ENCODE measurements at regions not wholly inside any gene's neighbourhood (a gene's known extent, or its start where the extent isn't known, plus 50 kb on each side); places are given as distances from the start of the nearest gene placed in this dataset.

- no peaks in the 10 kb centered on the region for H3K27me3 ChIP-seq
- peaks cover 0 to 7% (median 0%) of the 10 kb centered on the region in 4 donors for H3K9me3 ChIP-seq
- intact Hi-C loops (cut with DNase I) = no loop called here
- no peak overlapping the region for H3K4me3 ChIP-seq
- H3K27ac ChIP-seq (replicated peaks in 1 of 4) = no peak overlapping the region
- WGBS = 74% methylated on average over 7 of the region's 7 CpGs
- DNase-seq (ENCODE audit: extremely low spot score) = no peak
- no peaks in the 10 kb centered on the region for H3K36me3 ChIP-seq
- no peak for TF ChIP-seq EP300 (IDR thresholded peaks at IDR 0.05)
- no peak for TF ChIP-seq POLR2A (IDR thresholded peaks at IDR 0.05; ENCODE audit: low read depth)
- TF ChIP-seq POLR2AphosphoS5 (IDR thresholded peaks at IDR 0.05) = no peak
- TF ChIP-seq, protein P1, sequence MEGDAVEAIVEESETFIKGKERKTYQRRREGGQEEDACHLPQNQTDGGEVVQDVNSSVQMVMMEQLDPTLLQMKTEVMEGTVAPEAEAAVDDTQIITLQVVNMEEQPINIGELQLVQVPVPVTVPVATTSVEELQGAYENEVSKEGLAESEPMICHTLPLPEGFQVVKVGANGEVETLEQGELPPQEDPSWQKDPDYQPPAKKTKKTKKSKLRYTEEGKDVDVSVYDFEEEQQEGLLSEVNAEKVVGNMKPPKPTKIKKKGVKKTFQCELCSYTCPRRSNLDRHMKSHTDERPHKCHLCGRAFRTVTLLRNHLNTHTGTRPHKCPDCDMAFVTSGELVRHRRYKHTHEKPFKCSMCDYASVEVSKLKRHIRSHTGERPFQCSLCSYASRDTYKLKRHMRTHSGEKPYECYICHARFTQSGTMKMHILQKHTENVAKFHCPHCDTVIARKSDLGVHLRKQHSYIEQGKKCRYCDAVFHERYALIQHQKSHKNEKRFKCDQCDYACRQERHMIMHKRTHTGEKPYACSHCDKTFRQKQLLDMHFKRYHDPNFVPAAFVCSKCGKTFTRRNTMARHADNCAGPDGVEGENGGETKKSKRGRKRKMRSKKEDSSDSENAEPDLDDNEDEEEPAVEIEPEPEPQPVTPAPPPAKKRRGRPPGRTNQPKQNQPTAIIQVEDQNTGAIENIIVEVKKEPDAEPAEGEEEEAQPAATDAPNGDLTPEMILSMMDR (IDR thresholded peaks at IDR 0.05) = no peak
- no peaks in the 10 kb centered on the region for H3K4me1 ChIP-seq
These were observed 144.6 kb downstream of the LRIG2 start for GRCh38 chr1:113217447-113218208.

- Histone ChIP-seq H3K27ac (replicated peaks in 1 of 4) (no peak overlapping the region), H3K9me3 (peaks cover 0 to 7% (median 0%) of the 10 kb centered on the region in 4 donors), H3K36me3 (no peaks in the 10 kb centered on the region), H3K4me3 (no peak overlapping the region), H3K4me1 (no peaks in the 10 kb centered on the region), H3K27me3 (no peaks in the 10 kb centered on the region)
- no peak for TF ChIP-seq POLR2A (IDR thresholded peaks at IDR 0.05; ENCODE audit: low read depth)
- TF ChIP-seq, protein P1 (IDR thresholded peaks at IDR 0.05) = peak in 2 of 3 experiments; percentile 7 to 13
- WGBS = 59% methylated on average over 2 of the region's 2 CpGs
- intact Hi-C loops (cut with DNase I) = no loop called here
- DNase-seq (ENCODE audit: extremely low spot score) = no peak
These were observed 146.4 kb downstream of the LRIG2 start for GRCh38 chr1:113219377-113219776.

- Histone ChIP-seq H3K36me3 (no peaks in the 10 kb centered on the region), H3K4me3 (no peak overlapping the region), H3K27me3 (no peaks in the 10 kb centered on the region), H3K9me3 (peaks cover 0 to 5% (median 0%) of the 10 kb centered on the region in 4 donors), H3K27ac (replicated peaks in 1 of 4) (no peak overlapping the region), H3K4me1 (no peaks in the 10 kb centered on the region)
- 90% methylated on average over 2 of the region's 5 CpGs for WGBS
- TF ChIP-seq EP300 (IDR thresholded peaks at IDR 0.05) (no peak), POLR2A (IDR thresholded peaks at IDR 0.05; ENCODE audit: low read depth) (no peak), POLR2AphosphoS5 (IDR thresholded peaks at IDR 0.05) (no peak)
- TF ChIP-seq, protein P1 (IDR thresholded peaks at IDR 0.05) = no peak
- DNase-seq (ENCODE audit: extremely low spot score) = no peak
- intact Hi-C loops (cut with DNase I) = no loop called here
These were observed 146.8 kb downstream of the LRIG2 start for GRCh38 chr1:113219828-113220227.

- no peak for DNase-seq (ENCODE audit: extremely low spot score)
- H3K36me3 ChIP-seq = no peaks in the 10 kb centered on the region
- no peak overlapping the region for H3K27ac ChIP-seq (replicated peaks in 1 of 4)
- intact Hi-C loops (cut with DNase I) = no loop called here
- 88% methylated on average over 2 of the region's 2 CpGs for WGBS
- no peaks in the 10 kb centered on the region for H3K27me3 ChIP-seq
- TF ChIP-seq POLR2A (IDR thresholded peaks at IDR 0.05; ENCODE audit: low read depth) (no peak), POLR2AphosphoS5 (IDR thresholded peaks at IDR 0.05) (no peak), EP300 (IDR thresholded peaks at IDR 0.05) (no peak)
- TF ChIP-seq, protein P1 (IDR thresholded peaks at IDR 0.05) = no peak
- no peak overlapping the region for H3K4me3 ChIP-seq
- no peaks in the 10 kb centered on the region for H3K9me3 ChIP-seq
- no peaks in the 10 kb centered on the region for H3K4me1 ChIP-seq
These were observed 150.0 kb downstream of the LRIG2 start for GRCh38 chr1:113223040-113223439.

GRCh38 chr1:113223546-113223945 is 150.5 kb downstream of the LRIG2 start:
- Histone ChIP-seq H3K9me3 (no peaks in the 10 kb centered on the region), H3K4me1 (no peaks in the 10 kb centered on the region), H3K27me3 (no peaks in the 10 kb centered on the region), H3K36me3 (no peaks in the 10 kb centered on the region), H3K4me3 (no peak overlapping the region), H3K27ac (replicated peaks in 1 of 4) (no peak overlapping the region)
- no peak for TF ChIP-seq EP300 (IDR thresholded peaks at IDR 0.05)
- no peak for TF ChIP-seq POLR2A (IDR thresholded peaks at IDR 0.05; ENCODE audit: low read depth)
- TF ChIP-seq, protein P1 (IDR thresholded peaks at IDR 0.05) = no peak
- TF ChIP-seq POLR2AphosphoS5 (IDR thresholded peaks at IDR 0.05) = no peak
- no peak for DNase-seq (ENCODE audit: extremely low spot score)
- intact Hi-C loops (cut with DNase I) = no loop called here
- 64% methylated on average over 9 of the region's 9 CpGs for WGBS

Data from esophagus muscularis mucosa (tissue), 4 donors.